Neuronal stem cell (in vitro differentiated cells): ENCODE measurements at regions not wholly inside any gene's neighbourhood (a gene's known extent, or its start where the extent isn't known, plus 50 kb on each side); places are given as distances from the start of the nearest gene placed in this dataset. TPM values are rescaled to one million over a fixed set of nuclear protein-coding genes. Genes with fewer than 3 reads are reported as not detected.

ENCODE experiments used
- small RNA-seq: library from polyadenylated mRNA; stranded (forward); fragments of <200 nt; extraction: miRNeasy Mini kit (QIAGEN cat#:217004); gene quantifications from one replicate; pipeline ENCODE3, GENCODE V24; 2013; ENCODE audit not compliant: insufficient read depth

Small RNAs in the stretch of these regions (small RNA-seq; reads per million reads assigned to genes)
- gene AC005562.1 (not detected), gene AC127024.7 (not detected), gene RN7SL316P (not detected)
